ENCODE measurements at regions not wholly inside any gene's neighbourhood (a gene's known extent, or its start where the extent isn't known, plus 50 kb on each side); places are given as distances from the start of the nearest gene placed in this dataset.

DNA sequence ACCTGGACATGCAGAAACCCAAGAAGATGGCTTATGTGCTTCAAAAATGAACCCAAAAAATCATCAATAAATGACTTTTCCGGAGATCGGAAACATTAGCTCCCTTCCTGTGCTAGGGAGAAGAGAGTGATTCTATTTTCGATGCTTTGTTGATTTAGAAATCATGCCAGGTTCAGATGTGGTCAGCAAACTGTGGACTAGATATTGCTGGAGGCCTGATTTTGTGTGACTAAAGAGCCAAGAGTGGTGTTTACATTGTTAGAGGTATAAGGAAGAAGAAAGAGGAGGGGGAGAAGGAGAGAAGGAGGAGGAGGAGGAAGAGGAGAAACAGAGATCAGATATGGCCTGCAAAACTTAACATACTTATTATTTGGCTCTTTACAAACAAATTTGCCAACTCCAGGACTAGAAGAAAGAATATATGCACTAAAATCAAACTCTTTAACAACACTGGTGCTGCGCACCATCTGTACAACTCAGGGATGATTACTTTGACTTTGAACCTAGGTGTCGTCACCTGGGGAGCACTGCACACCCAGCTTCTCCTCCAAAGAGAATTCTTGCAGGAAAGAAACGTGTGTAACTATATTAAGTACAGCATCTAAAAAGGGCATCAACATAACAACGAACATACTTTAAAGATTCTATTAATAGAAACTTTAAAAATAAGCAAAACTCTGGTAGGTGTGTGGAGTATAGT lies 664.9 kb upstream of the LCORL start:
- TF ChIP-seq, protein P1, sequence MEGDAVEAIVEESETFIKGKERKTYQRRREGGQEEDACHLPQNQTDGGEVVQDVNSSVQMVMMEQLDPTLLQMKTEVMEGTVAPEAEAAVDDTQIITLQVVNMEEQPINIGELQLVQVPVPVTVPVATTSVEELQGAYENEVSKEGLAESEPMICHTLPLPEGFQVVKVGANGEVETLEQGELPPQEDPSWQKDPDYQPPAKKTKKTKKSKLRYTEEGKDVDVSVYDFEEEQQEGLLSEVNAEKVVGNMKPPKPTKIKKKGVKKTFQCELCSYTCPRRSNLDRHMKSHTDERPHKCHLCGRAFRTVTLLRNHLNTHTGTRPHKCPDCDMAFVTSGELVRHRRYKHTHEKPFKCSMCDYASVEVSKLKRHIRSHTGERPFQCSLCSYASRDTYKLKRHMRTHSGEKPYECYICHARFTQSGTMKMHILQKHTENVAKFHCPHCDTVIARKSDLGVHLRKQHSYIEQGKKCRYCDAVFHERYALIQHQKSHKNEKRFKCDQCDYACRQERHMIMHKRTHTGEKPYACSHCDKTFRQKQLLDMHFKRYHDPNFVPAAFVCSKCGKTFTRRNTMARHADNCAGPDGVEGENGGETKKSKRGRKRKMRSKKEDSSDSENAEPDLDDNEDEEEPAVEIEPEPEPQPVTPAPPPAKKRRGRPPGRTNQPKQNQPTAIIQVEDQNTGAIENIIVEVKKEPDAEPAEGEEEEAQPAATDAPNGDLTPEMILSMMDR (IDR thresholded peaks at IDR 0.05), result no peak
- no peaks in the 10 kb centered on the region for H3K4me1 ChIP-seq
- no peaks in the 10 kb centered on the region for H3K36me3 ChIP-seq
- intact Hi-C loops (cut with DNase I), result loop anchor here (10.0 kb wide), 1 partner anchor 1558 kb away; no protein-coding TSS in a partner anchor
- H3K9me3 ChIP-seq, result no peaks in the 10 kb centered on the region
- H3K9ac ChIP-seq (ENCODE audit: low read depth in 2 of 2, low read length in 2 of 2), result no peak overlapping the region
- no peaks in the 10 kb centered on the region for H3K27me3 ChIP-seq
- no peak overlapping the region for H3K4me3 ChIP-seq
- H3K27ac ChIP-seq, result no peak overlapping the region
- DNase-seq, result no peak

- H3K27ac ChIP-seq, result no peak overlapping the region
- H3K9ac ChIP-seq (ENCODE audit: low read depth in 2 of 2, low read length in 2 of 2), result no peak overlapping the region
- no peak for DNase-seq
- no peaks in the 10 kb centered on the region for H3K36me3 ChIP-seq
- intact Hi-C loops (cut with DNase I), result loop anchor here (10.0 kb wide), 1 partner anchor 1560 kb away; no protein-coding TSS in a partner anchor
- H3K27me3 ChIP-seq, result no peaks in the 10 kb centered on the region
- H3K4me3 ChIP-seq, result no peak overlapping the region
- H3K9me3 ChIP-seq, result no peaks in the 10 kb centered on the region
- TF ChIP-seq, protein P1 (IDR thresholded peaks at IDR 0.05), result no peak
- H3K4me1 ChIP-seq, result no peaks in the 10 kb centered on the region
Observed at GRCh38 chr4:18684932-18685331, 663.4 kb upstream of the LCORL start.

DNA sequence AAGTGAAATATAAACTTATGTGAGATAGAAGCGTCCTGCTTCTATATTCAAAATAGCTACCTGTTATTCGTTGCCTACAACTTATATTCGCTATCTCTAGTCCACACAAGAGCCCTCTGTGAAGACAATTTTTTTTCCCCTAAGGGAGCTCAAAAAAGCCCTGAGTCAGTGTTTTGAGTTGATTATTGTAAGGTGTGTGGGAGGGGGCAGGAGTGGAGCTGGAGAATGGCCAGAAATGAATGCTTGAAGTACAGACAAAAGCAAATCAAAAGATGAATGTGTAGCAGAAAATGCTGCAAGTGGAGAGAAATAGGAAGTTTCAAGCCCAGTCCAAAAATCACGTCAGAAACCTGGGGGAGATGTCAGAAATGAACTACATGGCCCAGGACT lies 655.0 kb upstream of the LCORL start:
- TF ChIP-seq, protein P1 (IDR thresholded peaks at IDR 0.05), result no peak
- Histone ChIP-seq H3K4me3 (no peak overlapping the region), H3K9ac (ENCODE audit: low read depth in 2 of 2, low read length in 2 of 2) (no peak overlapping the region), H3K4me1 (no peaks in the 10 kb centered on the region), H3K27me3 (no peaks in the 10 kb centered on the region), H3K27ac (no peak overlapping the region), H3K36me3 (no peaks in the 10 kb centered on the region), H3K9me3 (no peaks in the 10 kb centered on the region)
- intact Hi-C loops (cut with DNase I), result no loop called here
- no peak for DNase-seq

- no peak overlapping the region for H3K27ac ChIP-seq
- no peaks in the 10 kb centered on the region for H3K4me1 ChIP-seq
- H3K9ac ChIP-seq (ENCODE audit: low read depth in 2 of 2, low read length in 2 of 2), result no peak overlapping the region
- intact Hi-C loops (cut with DNase I), result no loop called here
- TF ChIP-seq, protein P1 (IDR thresholded peaks at IDR 0.05), result no peak
- no peak for DNase-seq
- H3K27me3 ChIP-seq, result no peaks in the 10 kb centered on the region
- no peaks in the 10 kb centered on the region for H3K36me3 ChIP-seq
- H3K4me3 ChIP-seq, result no peak overlapping the region
- no peaks in the 10 kb centered on the region for H3K9me3 ChIP-seq
Observed at GRCh38 chr4:18675586-18676525, 654.3 kb upstream of the LCORL start.

DNA sequence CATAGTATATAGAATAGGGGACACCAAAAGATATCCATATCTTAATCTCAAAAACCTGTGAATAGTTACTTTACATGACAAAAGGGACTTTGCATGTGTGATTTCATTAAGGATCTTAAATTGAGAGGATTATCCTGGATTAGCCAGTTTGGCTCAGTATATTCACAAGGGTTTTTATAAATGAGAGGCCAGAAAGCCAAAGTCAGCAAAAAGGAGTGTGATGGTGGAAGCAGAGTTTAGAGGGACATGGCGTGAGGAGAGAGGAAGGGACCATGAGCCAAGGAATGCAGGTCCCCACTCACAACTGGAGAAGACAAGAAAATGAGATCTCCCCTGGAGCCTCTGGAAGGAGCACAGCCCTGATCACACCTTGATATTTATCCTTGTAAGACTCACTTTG lies 648.5 kb upstream of the LCORL start:
- TF ChIP-seq, protein P1 (IDR thresholded peaks at IDR 0.05), result no peak
- Histone ChIP-seq H3K36me3 (no peaks in the 10 kb centered on the region), H3K9ac (ENCODE audit: low read depth in 2 of 2, low read length in 2 of 2) (no peak overlapping the region), H3K27ac (no peak overlapping the region), H3K4me1 (no peaks in the 10 kb centered on the region), H3K4me3 (no peak overlapping the region), H3K9me3 (no peaks in the 10 kb centered on the region), H3K27me3 (no peaks in the 10 kb centered on the region)
- DNase-seq, result no peak
- intact Hi-C loops (cut with DNase I), result no loop called here

All from colonic mucosa (tissue), 4 donors.